Nephron (organoid): ENCODE measurements at regions not wholly inside any gene's neighbourhood (a gene's known extent, or its start where the extent isn't known, plus 50 kb on each side); places are given as distances from the start of the nearest gene placed in this dataset.

Source experiments
- H3K27ac Mint-ChIP-seq, 3 experiments: 2 replicates each; pipeline ENCODE4 v1.8.0; 2020; ENCODE audit warnings: mixed read lengths in 3 of 3, mild to moderate bottlenecking in 2 of 3, moderate library complexity in 1 of 3
- H3K27me3 Mint-ChIP-seq: 2 replicates; pipeline ENCODE4 v1.8.0; 2021; ENCODE audit warnings: low read depth, mild to moderate bottlenecking, moderate library complexity, mixed read lengths
- H3K36me3 Mint-ChIP-seq: 2 replicates; pipeline ENCODE4 v1.8.0; 2020; ENCODE audit warnings: low read depth, mixed read lengths
- H3K4me1 Mint-ChIP-seq: 2 replicates; pipeline ENCODE4 v1.8.0; 2020; ENCODE audit warnings: mixed read lengths
- H3K4me3 Mint-ChIP-seq, 3 experiments: 2 replicates each; pipeline ENCODE4 v1.8.0; 2020; ENCODE audit warnings: mild to moderate bottlenecking in 3 of 3, mixed read lengths in 3 of 3, moderate library complexity in 2 of 3
- H3K9me3 Mint-ChIP-seq: 2 replicates; pipeline ENCODE4 v1.8.0; 2020; ENCODE audit warnings: mixed read lengths
- CTCF ChIP-seq, 3 experiments: fragments of 200-600 bp; sonication (generic); IDR thresholded peaks; one replicate each; pipeline ENCODE4 v1.5.0; 2021; ENCODE audit warnings: antibody characterized with exemption in 3 of 3; ENCODE audit not compliant: unreplicated experiment in 3 of 3

GRCh38 chr13:89951341-89951740 lies 1396.1 kb upstream of the MIR17HG start:
- TF ChIP-seq CTCF (IDR thresholded peaks at IDR 0.05; ENCODE audit: unreplicated experiment in 3 of 3), result no peak
- Mint-ChIP-seq H3K36me3 (no peaks in the 10 kb centered on the region), H3K27ac (no peak overlapping the region)

DNA sequence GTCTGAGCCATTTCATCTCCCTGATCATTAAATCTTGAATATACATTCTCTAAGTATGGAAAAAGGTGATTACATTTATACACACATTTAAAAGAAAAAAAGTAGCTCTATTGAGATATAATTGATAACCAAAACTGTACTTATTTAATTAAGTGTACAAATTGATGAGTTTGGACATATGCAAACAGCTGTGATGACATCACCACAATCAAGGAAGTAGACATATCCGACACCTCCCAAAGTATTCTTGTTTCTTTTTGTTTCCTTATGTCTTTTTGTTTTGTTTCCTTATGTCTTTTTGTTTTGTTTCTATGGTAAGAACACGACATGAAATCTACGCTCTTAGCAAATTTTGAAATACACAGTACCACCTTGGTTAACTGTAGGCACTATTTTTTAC lies 1393.9 kb upstream of the MIR17HG start:
- Mint-ChIP-seq H3K27ac (no peak overlapping the region), H3K27me3 (no peaks in the 10 kb centered on the region), H3K36me3 (no peaks in the 10 kb centered on the region), H3K4me1 (no peaks in the 10 kb centered on the region), H3K4me3 (no peak overlapping the region), H3K9me3 (peaks cover 7% of the 10 kb centered on the region)
- no peak for TF ChIP-seq CTCF (IDR thresholded peaks at IDR 0.05; ENCODE audit: unreplicated experiment in 3 of 3)

More at GRCh38 chr13:89951341-89951740, 1396.1 kb upstream of the MIR17HG start:
- H3K27me3 Mint-ChIP-seq, result no peaks in the 10 kb centered on the region
- no peak overlapping the region for H3K4me3 Mint-ChIP-seq
- H3K9me3 Mint-ChIP-seq, result peaks cover 7% of the 10 kb centered on the region
- H3K4me1 Mint-ChIP-seq, result no peaks in the 10 kb centered on the region

DNA sequence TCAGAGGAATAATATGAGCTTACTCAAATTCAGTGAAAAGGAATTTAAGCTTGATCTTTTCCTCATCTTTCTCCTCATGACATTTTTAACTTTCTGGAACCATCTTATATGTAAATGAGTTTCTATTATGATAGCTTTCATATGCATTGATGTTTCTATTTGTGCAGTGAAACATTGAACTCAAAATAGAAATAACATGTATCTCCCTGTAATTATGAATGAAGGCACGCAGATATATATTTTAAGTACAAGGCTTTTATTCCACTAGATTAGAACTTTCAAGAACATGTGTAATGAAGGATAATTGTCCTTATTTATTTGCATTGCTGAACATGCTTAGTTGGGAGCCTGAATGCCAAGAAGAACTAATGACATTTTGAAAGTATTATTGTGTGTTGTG lies 1391.7 kb upstream of the MIR17HG start:
- no peak for TF ChIP-seq CTCF (IDR thresholded peaks at IDR 0.05; ENCODE audit: unreplicated experiment in 3 of 3)
- Mint-ChIP-seq H3K27me3 (no peaks in the 10 kb centered on the region), H3K9me3 (peaks cover 7% of the 10 kb centered on the region), H3K36me3 (no peaks in the 10 kb centered on the region), H3K4me1 (no peaks in the 10 kb centered on the region), H3K27ac (no peak overlapping the region), H3K4me3 (no peak overlapping the region)

GRCh38 chr13:89959074-89959473 lies 1388.4 kb upstream of the MIR17HG start:
- Mint-ChIP-seq H3K4me3 (no peak overlapping the region), H3K36me3 (no peaks in the 10 kb centered on the region), H3K27me3 (no peaks in the 10 kb centered on the region), H3K9me3 (peaks cover 7% of the 10 kb centered on the region), H3K27ac (no peak overlapping the region), H3K4me1 (no peaks in the 10 kb centered on the region)
- TF ChIP-seq CTCF (IDR thresholded peaks at IDR 0.05; ENCODE audit: unreplicated experiment in 3 of 3), result no peak

DNA sequence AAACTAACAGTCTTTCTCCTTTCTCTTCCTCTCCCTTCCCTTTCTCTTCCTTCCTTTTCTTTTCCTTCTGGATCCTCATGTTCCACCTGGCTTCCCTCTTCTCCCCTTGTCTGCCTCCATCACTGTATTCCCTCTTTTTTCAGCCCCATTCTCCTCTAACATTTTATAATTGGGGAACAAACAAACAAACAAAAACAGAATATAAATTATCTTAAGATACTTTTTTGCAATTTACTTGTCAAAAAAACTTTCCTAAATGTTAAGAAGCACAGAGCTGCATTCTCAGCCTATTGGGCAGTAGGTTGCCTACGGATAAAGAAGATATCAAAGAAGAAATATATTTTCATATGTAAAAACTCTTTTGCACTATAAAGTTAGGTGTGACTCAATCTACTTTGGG lies 1382.2 kb upstream of the MIR17HG start:
- H3K4me1 Mint-ChIP-seq, result no peaks in the 10 kb centered on the region
- TF ChIP-seq CTCF (IDR thresholded peaks at IDR 0.05; ENCODE audit: unreplicated experiment in 3 of 3), result no peak
- H3K27me3 Mint-ChIP-seq, result no peaks in the 10 kb centered on the region
- no peak overlapping the region for H3K27ac Mint-ChIP-seq
- no peaks in the 10 kb centered on the region for H3K9me3 Mint-ChIP-seq
- no peaks in the 10 kb centered on the region for H3K36me3 Mint-ChIP-seq
- H3K4me3 Mint-ChIP-seq, result no peak overlapping the region

- Mint-ChIP-seq H3K4me1 (no peaks in the 10 kb centered on the region), H3K4me3 (no peak overlapping the region), H3K9me3 (no peaks in the 10 kb centered on the region), H3K27ac (no peak overlapping the region), H3K27me3 (no peaks in the 10 kb centered on the region), H3K36me3 (no peaks in the 10 kb centered on the region)
- TF ChIP-seq CTCF (IDR thresholded peaks at IDR 0.05; ENCODE audit: unreplicated experiment in 3 of 3), result no peak
Measured at GRCh38 chr13:89966524-89966923, 1381.0 kb upstream of the MIR17HG start.
